HG02884 (cell line): ENCODE measurements at regions not wholly inside any gene's neighbourhood (a gene's known extent, or its start where the extent isn't known, plus 50 kb on each side); places are given as distances from the start of the nearest gene placed in this dataset.
A peak's percentile ranks its signal among the peaks of the same experiment; 100 is the strongest.

ENCODE experiments used
- ATAC-seq: cut with Tn5 transposase; IDR thresholded peaks from one replicate; pipeline ENCODE4 v1.9.1; 2021; ENCODE audit warnings: mild to moderate bottlenecking, moderate library complexity; ENCODE audit not compliant: unreplicated experiment

DNA sequence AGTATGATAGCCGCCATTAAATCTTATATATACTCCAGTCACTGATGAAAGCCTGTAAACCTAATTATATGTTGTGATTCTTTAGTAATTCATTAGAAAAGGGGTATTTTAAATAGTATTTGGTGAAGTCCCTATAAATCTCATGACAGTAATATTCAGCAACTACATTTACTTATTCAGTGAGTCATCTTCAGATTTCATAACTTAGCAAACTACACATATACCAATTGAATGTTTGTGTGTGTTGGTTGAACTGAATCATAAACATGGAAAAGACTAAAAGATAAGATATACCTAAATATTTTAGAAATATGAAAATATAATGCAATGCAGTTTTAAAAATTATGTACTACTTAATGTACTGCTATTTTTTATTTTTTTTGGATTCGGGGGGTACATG lies 1050.4 kb downstream of the MAT2B start:
- ATAC-seq: no peak

DNA sequence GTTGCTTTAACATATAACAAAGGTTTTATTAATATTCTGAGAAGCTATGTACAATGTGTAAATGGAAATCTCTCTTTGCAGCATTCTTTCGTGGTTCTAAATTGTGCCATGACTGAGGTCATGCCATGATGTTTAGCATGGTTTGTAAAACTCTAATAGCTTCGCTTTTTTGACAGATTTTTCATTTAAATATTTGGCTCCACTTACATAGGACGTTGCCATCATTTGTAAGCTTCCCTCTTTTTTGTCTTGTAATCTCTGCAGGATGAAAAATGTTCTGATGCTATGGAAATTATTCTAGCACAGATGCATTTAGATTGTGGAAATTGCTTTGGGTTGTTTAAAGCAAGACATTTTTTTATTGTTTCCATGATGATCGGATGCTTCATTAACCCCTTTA lies 1054.8 kb downstream of the MAT2B start:
- no peak for ATAC-seq

DNA sequence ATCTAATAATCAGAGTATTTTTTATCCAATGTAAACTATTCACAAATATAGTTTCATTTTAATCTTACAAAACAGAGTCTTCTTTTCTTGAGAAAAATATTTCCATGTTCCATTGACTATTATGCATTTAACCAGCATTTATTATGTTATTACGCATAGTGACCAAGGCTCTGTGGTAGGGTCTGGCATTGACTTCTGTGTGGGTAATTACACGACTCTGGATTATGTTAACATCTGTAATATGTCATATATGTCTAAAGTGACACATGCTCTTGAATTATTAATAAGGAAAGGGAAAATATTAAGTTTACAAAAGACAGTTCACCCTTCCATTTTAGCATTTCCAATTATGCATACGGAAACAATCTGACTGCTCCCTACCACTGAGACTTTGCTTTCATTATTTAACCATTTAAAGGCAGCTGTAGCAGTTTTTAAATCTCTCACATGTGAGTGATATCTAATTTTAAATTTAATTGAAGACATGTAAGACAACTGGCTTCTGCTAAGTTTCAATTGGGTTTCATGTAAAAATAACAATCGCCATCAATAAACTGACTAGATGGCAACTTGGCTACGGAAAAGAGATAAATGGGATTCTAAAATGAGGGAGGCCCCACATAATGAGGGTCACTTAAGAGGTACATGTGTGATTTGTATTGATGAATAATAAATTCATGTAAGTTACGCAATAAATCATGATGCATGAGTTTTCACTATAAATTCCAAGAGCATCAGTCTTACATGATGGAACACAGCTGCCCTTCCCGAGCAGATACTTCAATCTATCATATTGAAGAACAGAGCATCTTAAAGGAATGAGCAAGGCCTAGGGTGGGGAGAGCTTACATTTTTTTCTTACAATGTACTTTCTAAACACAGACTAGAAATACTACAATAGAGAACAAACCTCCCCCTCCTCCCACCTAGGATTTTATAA lies 1056.8 kb downstream of the MAT2B start:
- no peak for ATAC-seq

DNA sequence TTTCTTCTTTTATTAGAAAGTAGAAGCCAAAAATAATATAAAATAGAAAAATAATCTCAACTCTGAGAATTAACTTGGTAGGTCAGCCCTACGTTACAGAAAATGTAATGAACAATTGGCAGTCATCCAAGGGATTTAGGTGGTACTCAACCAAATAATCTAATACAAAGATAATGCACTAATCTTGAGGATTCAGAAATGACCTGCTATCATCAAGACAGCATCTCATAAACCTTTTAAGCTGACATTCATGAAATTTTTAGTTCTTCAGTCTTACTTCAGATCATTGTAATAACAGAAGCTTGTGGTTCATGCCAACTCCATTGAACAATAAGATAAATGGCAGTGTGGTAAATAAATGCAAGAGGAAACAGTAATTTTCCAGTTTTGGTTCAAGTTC lies 1058.0 kb downstream of the MAT2B start:
- no peak for ATAC-seq

DNA sequence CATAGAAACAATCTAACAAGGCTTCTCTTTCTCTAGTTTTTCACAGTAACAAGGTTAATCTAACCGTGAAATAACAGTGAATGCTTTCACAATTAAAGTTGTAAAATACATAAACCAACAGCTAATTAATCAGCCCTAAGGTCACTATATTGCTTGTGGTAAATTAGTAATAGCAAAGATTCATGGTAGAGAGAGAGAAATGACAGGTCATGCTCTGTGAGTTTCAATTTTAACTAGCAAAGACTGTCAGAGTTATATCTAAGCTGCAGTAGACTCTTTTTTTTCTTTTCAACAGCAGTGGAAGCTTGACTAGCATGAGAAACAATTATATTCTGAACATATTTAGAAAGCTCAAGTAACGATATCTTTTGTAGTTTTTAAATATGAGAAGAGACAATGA lies 1068.0 kb downstream of the MAT2B start:
- ATAC-seq: no peak

DNA sequence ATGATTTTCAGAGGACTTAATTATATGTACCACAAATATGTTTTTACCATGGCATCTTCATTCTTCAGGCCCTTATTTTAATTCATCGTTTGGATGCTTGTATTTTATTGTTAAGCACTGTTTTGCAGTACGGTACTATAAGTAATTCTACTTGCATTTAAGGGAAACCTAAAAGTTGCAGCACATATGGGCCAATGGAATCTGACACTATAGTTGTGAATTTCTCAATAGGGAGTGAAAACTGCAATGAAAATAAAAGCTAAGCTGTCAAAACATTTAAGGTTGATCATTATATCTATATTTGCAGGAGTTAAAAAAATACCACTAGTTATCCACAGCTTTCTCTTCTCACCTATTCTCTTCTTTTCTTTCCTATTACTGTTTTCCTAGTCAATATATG lies 1071.8 kb downstream of the MAT2B start:
- no peak for ATAC-seq

DNA sequence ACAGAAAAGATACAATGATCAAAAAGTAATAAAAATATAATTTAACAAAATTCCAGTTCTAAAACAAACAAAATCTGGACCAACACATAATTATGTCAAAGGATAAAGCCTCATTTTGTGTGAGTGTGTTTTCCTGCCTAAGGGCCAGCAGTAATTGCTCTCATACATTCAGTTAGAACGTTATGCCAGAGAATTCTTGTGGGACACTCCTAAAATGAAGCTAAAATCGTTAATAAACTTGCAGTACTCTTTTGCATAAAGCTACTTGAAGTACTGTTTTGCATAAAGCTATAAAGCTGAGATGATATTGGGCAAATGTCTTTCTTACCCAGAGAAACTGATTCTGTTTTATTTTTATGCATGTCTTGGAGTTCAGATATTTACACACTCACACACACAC lies 1072.3 kb downstream of the MAT2B start:
- ATAC-seq: no peak

DNA sequence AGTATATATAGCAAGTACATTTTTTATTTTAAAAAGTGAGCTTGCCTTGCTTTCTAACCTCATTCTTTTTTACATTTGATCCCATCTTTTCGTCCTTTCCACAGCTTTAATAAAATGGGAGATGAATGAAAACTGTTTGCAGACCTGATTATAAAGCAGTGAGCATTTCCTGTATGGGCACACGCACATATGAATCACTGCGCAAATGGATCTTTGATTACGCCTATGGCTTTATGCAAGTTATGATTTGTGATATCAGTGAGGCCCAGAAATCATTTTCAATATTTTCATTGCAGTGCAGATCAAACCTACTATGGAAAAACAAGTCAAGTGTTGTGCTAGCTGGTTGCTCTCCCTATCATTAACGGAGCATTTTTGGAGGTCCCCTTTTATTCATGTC lies 1073.0 kb downstream of the MAT2B start:
- no peak for ATAC-seq

DNA sequence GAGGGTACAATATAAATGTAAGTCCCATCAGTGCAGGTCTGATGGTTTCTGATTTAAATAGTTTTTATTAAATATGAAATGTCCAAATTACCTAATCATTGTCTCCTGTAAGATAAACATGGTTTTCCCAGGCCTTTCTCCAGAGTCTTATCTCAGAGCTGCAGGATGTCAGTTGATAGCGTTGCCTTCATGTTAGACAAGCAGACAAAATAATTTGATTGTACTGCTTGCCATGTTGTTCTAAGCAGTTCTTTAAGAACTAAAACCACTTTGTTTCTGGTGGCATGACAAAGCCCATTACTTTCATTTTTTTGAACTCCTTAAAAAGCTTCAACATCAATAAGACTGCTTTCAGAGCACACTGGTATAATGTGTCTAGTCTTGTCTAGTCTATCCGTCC lies 1073.5 kb downstream of the MAT2B start:
- ATAC-seq: no peak

DNA sequence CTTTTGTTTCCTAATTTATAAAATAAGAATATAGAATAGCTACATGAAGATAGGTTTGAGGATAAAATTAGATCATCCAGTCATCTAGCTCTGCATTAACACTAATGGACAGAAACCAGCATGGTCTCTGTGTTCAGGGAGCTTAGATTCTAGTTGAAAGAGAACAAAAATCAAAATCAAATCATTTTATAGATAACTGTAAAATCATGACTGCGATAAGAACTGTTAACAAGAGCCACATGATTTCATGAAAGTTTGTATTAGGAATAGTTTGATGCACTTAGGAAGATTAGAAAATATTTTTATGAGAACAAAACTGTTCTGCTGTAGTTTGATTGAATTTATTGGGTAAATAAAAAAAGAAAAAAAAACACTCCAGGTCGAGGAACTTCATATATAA lies 1074.7 kb downstream of the MAT2B start:
- ATAC-seq: no peak

DNA sequence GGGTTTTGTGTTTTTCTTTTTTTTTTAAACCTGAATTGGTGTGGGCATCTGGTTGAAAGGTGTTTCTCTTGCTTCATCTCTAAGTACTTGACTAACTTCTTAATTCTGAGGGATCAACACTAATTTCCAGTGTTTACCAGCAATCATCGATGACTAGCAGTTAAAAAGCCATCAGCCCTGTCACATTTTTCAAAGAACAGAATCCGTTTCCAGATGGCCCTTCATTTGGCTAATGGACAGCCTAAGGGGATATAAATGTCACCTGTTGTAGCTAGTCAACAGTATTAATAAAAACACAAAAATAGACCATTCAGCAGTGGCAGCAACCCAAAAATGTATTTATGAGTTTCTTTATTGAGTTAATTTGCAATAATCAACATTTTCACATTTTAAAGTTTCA lies 1076.5 kb downstream of the MAT2B start:
- no peak for ATAC-seq

DNA sequence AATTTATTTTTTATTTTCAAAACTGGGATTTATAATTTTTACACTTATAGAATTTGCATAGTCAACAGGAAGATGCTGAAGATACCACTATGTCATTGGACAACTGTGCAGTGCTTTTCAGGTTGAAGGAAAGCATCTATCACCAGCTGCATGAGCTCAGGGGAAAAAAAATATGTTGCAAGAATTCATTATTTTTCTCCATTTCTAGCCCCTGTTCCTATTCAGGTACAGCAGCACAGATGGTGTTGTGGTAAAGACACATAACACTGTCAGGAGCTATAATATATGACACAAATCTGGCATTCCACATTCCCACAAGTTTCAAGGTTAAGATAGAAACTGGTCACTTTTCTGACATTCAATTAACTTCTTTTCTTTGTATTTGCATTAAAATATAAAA lies 1088.6 kb downstream of the MAT2B start:
- no peak for ATAC-seq

DNA sequence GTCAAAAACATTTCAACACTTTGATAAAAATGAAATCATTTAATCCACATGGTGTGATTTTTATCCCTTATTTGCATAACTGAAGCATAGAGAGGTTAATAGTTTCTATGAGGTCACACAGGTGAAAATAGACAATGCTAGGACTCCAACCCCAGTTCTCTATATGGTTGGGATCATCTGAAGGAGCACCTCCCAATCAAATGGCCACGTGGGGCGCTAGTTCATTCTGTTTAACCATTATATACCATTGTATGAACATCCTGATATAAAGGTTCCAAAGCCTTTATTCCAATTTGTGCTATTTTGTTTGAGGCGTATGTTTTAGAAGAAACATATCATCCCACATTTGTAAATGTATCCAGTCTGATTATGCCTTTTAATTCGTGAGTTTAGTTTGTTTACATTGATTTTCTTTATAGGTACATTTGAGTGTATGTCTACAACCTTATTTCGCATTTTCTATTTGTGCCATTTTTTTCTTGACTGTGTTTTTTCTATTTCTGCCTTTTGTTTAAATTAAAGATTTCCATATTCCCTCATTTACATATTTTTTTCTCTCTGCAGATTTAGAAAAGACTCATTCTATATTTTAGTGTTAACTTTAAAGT lies 1092.0 kb downstream of the MAT2B start:
- peak; percentile 86 for ATAC-seq

DNA sequence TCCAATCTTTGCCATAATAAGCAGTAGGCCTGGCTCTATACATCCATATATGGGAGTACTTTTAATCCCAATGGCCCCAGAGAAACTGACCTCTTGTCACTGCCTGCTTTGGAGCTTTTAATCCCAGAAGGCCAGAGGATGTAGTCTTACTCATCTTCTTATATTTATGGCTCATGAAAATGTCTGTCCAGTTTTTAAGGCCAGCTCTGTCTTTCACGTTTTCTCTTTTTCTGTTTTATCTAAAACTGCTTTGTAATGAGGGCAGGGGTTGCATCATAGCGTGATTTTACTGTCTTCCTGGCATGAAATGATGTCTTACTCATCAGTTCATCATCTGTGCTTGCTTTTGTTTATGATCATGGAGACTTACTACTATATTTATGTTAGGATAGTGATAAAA lies 1094.9 kb downstream of the MAT2B start:
- ATAC-seq: no peak

DNA sequence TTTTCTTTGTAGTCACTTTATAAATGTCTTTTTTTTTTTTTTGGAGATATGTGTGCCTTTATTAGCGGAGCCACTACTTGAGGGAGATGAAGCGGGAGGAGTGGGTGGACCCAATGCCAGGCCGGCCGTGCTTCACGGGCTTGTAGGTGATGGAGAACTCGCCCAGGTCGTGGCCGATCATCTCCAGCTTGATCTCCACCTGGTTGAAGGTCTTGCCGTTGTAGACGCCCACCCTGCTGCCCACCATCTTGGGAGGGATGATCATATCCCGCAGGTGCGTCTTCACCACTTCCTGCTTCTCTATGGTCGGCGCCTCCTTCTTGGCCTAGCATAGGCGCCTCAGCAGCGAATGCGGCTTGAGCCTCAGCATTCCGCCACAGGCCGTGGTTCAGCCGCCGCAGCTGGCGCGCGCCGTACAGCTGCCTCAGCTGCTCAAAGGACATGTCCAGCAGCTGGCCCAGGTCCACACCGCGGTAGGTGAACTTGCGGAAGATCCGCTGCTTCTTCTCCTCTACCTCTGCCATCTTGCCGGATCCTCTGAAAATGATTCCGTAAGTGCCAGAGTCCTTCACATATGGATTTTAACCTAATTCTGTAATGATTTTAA lies 1095.6 kb downstream of the MAT2B start:
- ATAC-seq: no peak

DNA sequence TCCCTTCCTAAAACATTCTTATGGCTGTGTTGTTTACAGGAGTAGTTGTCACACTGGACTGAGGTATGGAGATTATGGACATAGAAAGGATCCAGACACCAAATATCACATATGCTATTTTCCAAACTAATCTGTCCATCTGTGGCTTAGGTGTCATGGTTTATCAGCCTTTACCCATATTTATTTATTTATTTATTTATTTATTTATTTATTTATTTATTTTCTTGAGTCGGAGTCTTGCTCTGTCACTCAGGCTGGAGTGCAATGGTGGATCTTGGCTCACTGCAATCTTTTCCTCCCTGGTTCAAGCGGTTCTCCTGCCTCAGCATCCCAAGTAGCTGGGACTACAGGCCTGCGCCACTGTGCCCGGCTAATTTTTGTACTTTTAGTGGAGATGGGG lies 1103.1 kb downstream of the MAT2B start:
- ATAC-seq: no peak

DNA sequence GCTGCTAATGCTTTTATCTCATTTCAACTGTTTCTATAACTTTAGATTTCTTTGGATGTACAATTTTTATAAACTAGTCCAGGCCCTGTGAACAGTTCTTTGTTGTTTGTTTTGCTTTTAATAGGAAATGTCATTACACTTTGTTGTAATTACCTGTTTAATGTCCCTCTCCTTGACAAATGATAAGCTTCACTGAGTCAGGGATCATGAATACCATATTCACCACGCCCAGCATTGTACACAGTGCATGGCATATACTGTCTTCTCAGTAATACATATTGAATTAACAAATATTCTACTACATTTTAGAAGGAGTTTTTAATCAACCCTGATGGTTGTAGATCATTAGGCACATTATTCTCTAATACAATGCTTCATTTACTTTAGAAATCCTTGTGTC lies 1105.0 kb downstream of the MAT2B start:
- no peak for ATAC-seq

DNA sequence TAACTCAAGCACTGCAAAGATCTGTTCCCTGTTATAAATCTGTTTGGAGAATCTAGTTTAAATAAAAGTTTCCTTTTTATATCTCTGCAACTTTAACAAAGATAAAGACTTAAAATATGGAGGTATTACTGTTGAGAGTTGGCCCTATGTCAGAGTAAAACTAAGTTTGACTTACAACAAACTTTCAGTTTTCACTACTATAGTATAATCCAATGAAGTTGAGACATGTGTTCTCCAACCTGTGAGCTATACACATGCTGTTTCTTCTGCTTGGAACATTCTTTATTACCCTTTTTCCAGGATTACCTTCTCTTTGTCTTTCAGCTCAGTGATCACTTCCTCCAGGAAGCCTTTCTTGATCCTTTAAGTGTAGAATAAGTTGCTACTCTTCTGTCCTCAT lies 1109.3 kb downstream of the MAT2B start:
- ATAC-seq: no peak

DNA sequence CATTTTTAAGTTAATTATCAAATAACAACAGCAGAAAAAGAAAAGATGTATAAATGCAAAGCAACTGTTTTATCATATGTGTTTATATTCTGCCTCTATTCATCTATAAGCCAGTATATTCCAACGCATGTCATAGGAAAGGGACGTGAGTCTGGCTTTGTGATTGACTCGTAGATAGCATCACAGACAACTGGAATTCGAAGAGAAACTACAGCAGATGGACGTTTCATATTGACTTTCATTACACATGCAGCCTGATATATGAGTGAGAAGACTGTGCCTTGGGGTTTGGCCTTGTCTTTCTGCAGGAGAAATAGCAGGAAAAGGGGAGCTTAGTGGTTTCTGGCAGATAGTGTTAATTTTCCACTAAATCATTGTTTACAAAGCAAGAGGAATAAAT lies 1111.9 kb downstream of the MAT2B start:
- no peak for ATAC-seq

DNA sequence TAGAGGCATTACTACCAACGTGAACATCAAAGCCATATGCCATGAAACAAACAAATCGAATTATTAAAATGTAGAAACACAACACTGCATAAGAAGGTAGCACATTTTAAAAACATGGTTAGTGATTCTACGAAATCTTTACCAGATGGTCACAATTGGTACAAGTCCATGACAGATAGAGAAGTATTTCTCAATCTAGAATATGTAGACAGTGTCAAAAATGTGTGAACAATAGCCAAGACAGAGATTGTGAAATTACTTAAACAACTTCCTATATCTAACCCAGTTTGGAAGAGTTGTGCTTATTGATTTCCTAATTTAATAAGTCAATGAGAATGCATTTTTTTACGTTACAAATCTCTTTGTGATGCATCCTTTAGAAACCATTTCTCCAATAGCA lies 1121.6 kb downstream of the MAT2B start:
- ATAC-seq: no peak

DNA sequence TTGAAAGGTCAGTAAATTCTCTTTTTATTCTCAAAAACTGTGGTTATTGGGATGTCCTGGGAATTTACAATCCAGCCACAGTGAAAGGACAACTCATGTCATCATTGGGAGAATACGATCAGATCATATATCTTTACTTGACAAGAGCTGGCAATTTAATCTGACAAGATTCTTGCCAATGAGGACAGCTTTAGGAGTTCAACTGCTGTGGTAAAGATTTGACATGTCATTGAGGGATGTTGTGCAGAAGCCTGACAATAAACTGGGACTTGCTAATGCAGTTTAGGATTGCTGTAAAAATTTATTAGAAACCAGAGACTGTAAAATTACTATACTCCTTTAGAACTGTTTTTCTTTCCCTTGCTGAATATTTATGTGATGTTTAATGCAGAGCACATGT lies 1131.0 kb downstream of the MAT2B start:
- ATAC-seq: no peak

DNA sequence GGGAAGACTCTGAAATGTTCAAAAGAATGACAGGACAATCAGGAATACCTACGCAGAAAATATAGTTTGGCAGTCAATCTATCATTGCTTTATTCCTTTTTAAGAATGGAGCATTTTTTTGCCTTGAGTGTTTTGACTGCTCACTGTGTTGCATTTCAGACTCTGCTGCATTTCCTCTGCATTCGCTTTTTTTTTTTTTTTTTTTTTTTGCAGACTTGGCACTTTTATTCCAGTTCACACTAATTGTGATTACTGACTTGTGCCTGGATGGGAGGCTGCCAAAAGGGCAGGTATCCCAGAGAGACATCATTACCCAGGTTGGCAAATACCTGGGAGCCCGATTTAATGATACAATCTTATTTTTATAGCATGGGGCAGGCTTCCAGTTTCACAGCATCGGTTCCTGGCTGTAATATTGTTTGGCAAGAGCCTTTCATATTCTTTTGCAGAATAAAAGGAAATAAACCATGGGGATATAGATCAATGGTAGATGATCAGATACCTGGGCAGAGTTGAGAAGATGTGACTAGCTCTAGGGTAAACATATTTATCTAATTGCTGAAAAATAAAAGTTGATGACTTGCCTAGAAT lies 1132.6 kb downstream of the MAT2B start:
- ATAC-seq: no peak
